ENCODE measurements at regions not wholly inside any gene's neighbourhood (a gene's known extent, or its start where the extent isn't known, plus 50 kb on each side); places are given as distances from the start of the nearest gene placed in this dataset.

GRCh38 chr1:94743862-94744261 is 76.3 kb upstream of the SLC44A3 start:
- Histone ChIP-seq H3K9me3 (ENCODE audit: control insufficient read depth, insufficient read depth, low read length) (no peaks in the 10 kb centered on the region), H3K27me3 (ENCODE audit: control insufficient read depth, insufficient read depth, low read length) (no peaks in the 10 kb centered on the region), H2BK15ac (ENCODE audit: low read depth, low read length) (peak overlapping the region; percentile 95; the same call in 2 of the 3 replicates), H3K27ac (ENCODE audit: insufficient read depth, low read length) (peak overlapping the region; percentile 78), H3K9me1 (ENCODE audit: insufficient read depth, low read length) (peaks cover 10% of the 10 kb centered on the region), H2BK5ac (ENCODE audit: low read depth, low read length, poor library complexity, severe bottlenecking) (peak overlapping the region; percentile 85), H3K9ac (ENCODE audit: low read depth, low read length) (peak overlapping the region; percentile 46; the same call in 1 of the 2 replicates), H3K14ac (replicated peaks; ENCODE audit: low read depth, low read length) (peak overlapping the region; percentile 91), H3K18ac (ENCODE audit: low read depth, low read length) (peak overlapping the region; percentile 98), H3K4me1 (ENCODE audit: control insufficient read depth, insufficient read depth, low read length) (peaks cover 21% of the 10 kb centered on the region), H2AFZ (replicated peaks; ENCODE audit: low read length, poor library complexity) (peak overlapping the region; percentile 39), H3K79me1 (ENCODE audit: low read depth in 1 of 2, low read length in 2 of 2) (no peaks in the 10 kb centered on the region), H4K91ac (ENCODE audit: insufficient read depth, low read depth, low read length) (peak overlapping the region; percentile 89), H3K36me3 (ENCODE audit: control insufficient read depth, insufficient read depth, low read length) (no peaks in the 10 kb centered on the region), H2BK120ac (ENCODE audit: low read depth, low read length) (peak overlapping the region; percentile 95), H4K5ac (ENCODE audit: low read depth, low read length) (peak overlapping the region; percentile 98), H3K4ac (ENCODE audit: low read depth, low read length) (peak overlapping the region; percentile 93), H3K4me2 (ENCODE audit: low read depth, low read length) (peak overlapping the region; percentile 19; the same call in 1 of the 2 replicates), H2AK5ac (ENCODE audit: low read depth, low read length) (peak overlapping the region; percentile 59), H3K56ac (ENCODE audit: extremely low read depth, insufficient read depth, low read length) (peak overlapping the region; percentile 71), H2BK20ac (ENCODE audit: low read depth, low read length) (peak overlapping the region; percentile 94), H2AK9ac (replicated peaks; ENCODE audit: low read depth, low read length, poor library complexity) (no peak overlapping the region), H4K8ac (ENCODE audit: low read depth in 2 of 2, low read length in 2 of 2) (peak overlapping the region; percentile 62 to 88), H4K20me1 (ENCODE audit: insufficient read depth, low read length) (no peaks in the 10 kb centered on the region), H3K23ac (ENCODE audit: low read depth, low read length) (peak overlapping the region; percentile 55), H3K4me3 (ENCODE audit: insufficient read depth, low read depth, low read length) (no peak overlapping the region)
- intact Hi-C loops (cut with micrococcal nuclease) (no loop called here), in situ Hi-C loops (cut with MboI; ENCODE audit: low sequenced_read_pairs) (no loop called here), dilution Hi-C loops (cut with HindIII; ENCODE audit: low sequenced_read_pairs, unreplicated experiment) (no loop called here)
- peak; percentile 56 for ATAC-seq (ENCODE audit: low read depth)
- BruUV-seq (replicated peaks), result no TSS peak
- CTCF ChIA-PET, result interaction anchor here (0.8 kb wide), 1 partner anchor 12 kb away, joined by 3 read pairs; no protein-coding TSS in a partner anchor
- TF ChIP-seq MAFK (IDR thresholded peaks at IDR 0.05; ENCODE audit: low read depth, low read length), result no peak
- TF ChIP-seq, protein P1, sequence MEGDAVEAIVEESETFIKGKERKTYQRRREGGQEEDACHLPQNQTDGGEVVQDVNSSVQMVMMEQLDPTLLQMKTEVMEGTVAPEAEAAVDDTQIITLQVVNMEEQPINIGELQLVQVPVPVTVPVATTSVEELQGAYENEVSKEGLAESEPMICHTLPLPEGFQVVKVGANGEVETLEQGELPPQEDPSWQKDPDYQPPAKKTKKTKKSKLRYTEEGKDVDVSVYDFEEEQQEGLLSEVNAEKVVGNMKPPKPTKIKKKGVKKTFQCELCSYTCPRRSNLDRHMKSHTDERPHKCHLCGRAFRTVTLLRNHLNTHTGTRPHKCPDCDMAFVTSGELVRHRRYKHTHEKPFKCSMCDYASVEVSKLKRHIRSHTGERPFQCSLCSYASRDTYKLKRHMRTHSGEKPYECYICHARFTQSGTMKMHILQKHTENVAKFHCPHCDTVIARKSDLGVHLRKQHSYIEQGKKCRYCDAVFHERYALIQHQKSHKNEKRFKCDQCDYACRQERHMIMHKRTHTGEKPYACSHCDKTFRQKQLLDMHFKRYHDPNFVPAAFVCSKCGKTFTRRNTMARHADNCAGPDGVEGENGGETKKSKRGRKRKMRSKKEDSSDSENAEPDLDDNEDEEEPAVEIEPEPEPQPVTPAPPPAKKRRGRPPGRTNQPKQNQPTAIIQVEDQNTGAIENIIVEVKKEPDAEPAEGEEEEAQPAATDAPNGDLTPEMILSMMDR (conservative IDR thresholded peaks at IDR 0.05; ENCODE audit: low read depth, low read length), result no peak
- no peak for TF ChIP-seq CEBPB (IDR thresholded peaks at IDR 0.05; ENCODE audit: low read depth, low read length)
- TF ChIP-seq RFX5 (IDR thresholded peaks at IDR 0.05; ENCODE audit: low read depth, low read length), result no peak
- no peak for TF ChIP-seq BHLHE40 (IDR thresholded peaks at IDR 0.05; ENCODE audit: low read depth, low read length)
- no peak for TF ChIP-seq RCOR1 (IDR thresholded peaks at IDR 0.05; ENCODE audit: insufficient replicate concordance, low read length)
- no peak for TF ChIP-seq RAD21 (IDR thresholded peaks at IDR 0.05; ENCODE audit: low read length)
- no peak for TF ChIP-seq POLR2A (IDR thresholded peaks at IDR 0.05; ENCODE audit: low read depth, low read length)
- TF ChIP-seq MXI1 (IDR thresholded peaks at IDR 0.05; ENCODE audit: borderline replicate concordance, low read depth, low read length), result no peak
- TF ChIP-seq MAZ (IDR thresholded peaks at IDR 0.05; ENCODE audit: borderline replicate concordance, low read depth, low read length), result no peak
- TF ChIP-seq SMC3 (IDR thresholded peaks at IDR 0.05; ENCODE audit: low read depth, low read length), result no peak
- no peak for TF ChIP-seq NFE2L2 (IDR thresholded peaks at IDR 0.05; ENCODE audit: low read depth, low read length)
- TF ChIP-seq ELK1 (IDR thresholded peaks at IDR 0.05; ENCODE audit: borderline replicate concordance, low read depth, low read length), result no peak
- TF ChIP-seq, protein P2, sequence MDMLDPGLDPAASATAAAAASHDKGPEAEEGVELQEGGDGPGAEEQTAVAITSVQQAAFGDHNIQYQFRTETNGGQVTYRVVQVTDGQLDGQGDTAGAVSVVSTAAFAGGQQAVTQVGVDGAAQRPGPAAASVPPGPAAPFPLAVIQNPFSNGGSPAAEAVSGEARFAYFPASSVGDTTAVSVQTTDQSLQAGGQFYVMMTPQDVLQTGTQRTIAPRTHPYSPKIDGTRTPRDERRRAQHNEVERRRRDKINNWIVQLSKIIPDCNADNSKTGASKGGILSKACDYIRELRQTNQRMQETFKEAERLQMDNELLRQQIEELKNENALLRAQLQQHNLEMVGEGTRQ (IDR thresholded peaks at IDR 0.05; ENCODE audit: low read depth, low read length), result no peak
- no peak for TF ChIP-seq CHD1 (IDR thresholded peaks at IDR 0.05; ENCODE audit: low read depth, low read length)
- no CpG with 5 or more reads among the region's 1 CpG for whole genome bisulfite sequencing, 2 experiments (ENCODE audit: extremely low coverage in 2 of 2, insufficient read length in 1 of 2)
- peak; percentile 91 for DNase-seq
- POLR2A ChIA-PET (ENCODE audit: unreplicated experiment), result interaction anchor here (0.5 to 1.1 kb wide), 3 partner anchors 201 to 204 kb away, joined by 3 read pairs; partner anchors contain the start of gene F3
